Bone marrow (tissue), 2 donors: ENCODE measurements at regions not wholly inside any gene's neighbourhood (a gene's known extent, or its start where the extent isn't known, plus 50 kb on each side); places are given as distances from the start of the nearest gene placed in this dataset.

ENCODE experiments used
- DNase-seq, 2 donors: peaks; one replicate each; lab custom pipeline; 2025; lab: John Stamatoyannopoulos, UW

DNA sequence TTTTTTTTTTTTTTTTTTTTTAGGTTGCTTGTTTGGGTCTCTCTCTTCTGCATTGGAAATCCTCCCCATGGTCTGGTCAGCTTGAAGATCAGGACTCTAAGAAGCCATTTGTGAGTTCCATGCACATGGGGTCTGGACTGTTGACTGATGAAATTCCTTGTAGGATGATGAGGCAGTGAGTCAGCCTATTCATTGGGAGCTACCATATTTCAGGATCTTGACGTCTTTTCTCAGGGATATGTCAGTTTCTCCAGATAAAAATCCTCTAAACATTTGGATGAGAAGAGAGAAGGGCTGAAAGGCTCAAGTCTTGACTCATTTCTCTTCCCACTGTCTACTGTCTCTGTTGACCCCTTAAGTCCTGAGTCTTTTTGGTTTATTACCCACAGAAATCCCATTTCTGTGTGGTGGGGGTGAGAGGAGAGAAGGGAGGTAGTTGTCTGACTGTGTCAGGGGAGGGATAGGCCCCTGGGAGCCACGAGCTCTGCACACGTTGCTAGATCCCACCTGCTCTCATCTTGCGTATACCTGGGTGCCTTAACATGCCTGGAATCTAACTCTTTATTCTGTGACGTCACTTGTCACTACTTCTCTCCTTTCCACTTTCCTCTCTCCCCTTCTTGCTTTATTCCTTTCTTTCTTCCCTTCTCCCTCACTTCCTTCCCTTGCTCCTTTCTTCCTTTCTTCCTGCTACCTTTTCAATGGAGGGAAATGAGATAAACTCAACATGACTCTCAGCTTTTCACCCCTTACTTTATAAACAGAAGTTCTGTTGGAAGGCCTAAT lies 333.1 kb upstream of the XYLT1 start:
- DNase-seq = no peak

DNA sequence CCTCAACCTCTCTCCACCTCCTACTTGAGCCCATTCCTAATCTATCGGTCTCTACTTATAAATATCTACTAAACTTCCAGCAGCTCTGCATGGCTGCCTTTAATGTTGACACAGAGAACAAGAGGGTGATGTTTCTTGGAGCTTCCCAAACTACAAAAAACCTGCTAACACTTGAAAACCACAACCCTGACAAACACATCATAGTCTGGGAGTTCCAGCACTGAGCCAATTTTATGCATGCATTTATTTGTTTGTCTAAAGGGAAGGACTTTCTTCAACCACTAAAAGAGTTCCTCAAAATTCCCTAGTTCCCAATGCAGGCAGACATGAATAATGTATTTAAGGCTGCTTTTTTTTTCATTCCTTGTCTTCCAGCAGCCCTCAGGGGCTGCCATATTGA lies 331.8 kb upstream of the XYLT1 start:
- DNase-seq = no peak

DNA sequence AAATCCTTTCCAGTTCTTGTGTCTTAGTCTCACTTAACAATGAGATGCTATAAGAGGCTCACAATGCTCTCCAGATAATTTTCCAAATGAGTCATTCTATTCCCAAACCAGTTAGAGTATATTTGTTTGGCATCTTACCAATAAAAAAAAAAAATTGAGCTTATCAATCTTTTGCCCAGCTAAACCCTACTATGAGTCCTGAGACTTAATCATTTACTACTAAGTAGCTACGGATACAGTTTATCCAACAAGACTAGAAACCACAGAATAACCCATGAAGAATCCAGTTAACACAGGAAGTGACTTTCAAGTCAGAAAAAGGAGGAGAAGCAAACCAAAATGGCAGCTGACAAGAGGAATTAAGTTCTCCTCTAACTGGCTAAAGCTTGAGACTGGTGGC lies 330.3 kb upstream of the XYLT1 start:
- no peak for DNase-seq

DNA sequence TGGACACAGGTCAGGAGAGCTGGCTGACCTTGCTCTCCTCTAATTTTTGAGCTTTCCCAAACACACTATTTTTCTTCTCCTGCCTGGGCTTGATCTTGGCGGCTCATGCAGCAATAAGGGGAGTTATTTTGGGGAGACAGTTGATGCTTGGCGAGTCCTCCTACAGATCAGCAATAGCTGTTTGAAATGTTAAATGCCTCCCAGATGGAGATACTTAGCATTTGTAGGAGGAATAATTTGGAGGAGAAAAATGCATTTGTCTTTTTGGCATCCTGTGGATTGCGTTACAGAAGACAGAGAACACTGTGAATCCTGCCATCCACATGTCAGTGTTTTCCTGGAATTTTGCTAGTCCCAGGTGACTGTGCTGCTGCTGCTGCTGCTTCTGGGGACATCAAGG lies 328.0 kb upstream of the XYLT1 start:
- DNase-seq = no peak

DNA sequence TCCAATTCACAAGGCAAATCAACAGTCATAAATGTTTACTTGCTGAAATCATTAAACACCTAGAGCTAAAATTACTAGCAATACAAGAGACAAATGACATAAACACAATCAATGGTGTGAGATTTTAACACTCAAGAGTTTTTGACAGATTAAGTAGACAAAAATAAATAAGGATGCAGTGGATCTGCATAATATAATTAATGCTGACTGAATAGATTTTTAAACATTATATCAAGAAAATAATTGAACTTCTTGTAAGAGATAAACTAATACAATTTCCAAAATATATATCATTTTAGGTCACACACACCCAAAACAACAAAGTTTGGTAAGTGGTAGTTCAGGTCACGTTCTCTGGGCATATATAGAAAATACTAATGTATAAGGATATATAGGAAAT lies 322.6 kb upstream of the XYLT1 start:
- no peak for DNase-seq

DNA sequence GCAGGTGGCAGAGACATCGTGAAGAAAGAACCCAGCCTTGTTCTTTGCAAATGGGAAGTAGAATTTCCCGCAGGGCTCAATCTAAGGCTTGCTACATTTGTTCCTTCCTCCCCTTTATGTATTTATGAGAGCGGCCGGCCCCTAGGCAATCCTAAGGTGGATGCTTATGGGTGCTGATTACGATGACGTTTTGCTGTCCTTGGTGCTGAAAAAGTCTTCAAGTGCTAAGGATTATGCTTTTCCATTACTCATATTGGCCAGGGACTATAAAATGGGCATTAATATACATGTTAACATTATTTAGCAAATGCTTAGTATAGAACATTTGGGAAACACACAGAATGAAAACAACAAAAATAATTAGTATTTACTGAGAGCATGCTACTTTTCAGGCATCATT lies 313.3 kb upstream of the XYLT1 start:
- no peak for DNase-seq

DNA sequence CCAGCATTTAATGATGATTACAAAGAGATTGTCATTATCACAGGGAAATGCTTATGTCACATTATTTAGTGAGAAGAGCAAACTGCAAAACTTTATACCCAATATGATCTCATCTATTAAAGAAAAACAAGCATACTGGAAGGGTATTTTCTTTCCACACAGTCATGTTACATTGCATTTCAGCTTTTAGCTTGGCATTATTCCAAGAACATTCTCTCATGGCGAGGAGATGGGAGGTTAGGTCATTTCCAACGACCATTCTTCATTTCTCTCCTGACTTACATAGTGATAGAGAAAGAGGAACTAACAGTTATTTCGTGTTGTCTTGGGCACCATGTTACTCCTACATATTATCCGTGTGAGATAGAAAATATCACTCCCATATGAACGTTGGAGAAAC lies 309.4 kb upstream of the XYLT1 start:
- DNase-seq = no peak

DNA sequence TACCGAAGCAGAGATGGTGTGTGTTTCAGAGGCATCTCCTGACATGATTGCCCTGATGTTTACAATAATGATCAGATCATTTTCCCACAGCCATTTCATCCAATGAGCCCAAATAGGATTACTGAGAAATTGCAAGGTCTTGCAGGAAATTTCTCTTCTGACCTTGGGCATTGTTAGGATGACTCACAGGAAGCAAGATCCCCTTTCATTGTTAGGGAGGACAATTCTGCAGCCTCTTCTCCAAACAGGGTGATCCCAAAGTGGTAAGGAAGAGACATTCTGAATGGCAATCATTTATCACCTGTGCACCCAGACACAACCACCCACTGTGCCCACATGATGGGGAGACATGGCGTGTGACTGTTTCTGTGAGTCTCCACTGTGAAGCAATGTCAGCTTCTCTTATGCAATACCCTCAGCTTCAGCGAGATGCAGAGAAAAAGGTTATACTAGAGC lies 306.7 kb upstream of the XYLT1 start:
- no peak for DNase-seq

DNA sequence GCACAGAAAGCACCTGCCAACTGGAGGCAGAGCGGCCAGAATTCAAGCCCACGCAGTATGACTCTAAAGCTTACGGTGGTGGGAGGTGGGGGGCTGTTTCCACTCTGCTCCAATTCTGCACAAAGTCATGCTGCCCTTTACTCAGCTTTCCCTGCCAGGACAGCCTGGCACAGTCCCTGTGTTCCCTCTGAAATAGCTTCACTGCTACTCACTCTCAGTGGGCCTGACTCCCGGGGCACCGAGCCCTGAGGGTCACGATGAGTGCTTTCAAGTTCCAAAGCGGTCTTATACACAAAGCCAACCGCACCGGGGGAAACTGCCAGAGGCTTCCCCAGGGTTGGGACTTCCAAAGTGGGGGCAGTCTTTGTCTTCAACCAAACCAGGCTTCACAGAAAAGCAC lies 306.1 kb upstream of the XYLT1 start:
- DNase-seq = no peak

DNA sequence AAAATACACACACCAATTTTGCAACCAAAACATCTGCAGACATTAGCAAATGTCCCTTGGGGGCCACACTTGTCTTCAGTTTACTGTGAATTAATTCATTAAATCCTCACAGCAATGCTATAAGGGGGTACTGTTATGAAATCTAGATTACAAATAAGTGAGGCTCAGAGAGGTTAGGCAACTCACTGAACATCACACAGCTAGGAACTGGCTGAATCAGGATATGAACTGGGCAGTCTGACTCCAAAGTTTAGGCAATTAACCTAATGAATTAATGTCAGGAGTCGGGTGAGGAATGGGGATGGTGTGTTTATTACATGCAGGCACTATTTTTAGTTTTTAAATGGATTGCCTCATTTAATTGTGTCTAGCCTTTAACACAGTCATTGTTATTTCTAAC lies 305.7 kb upstream of the XYLT1 start:
- DNase-seq = no peak

DNA sequence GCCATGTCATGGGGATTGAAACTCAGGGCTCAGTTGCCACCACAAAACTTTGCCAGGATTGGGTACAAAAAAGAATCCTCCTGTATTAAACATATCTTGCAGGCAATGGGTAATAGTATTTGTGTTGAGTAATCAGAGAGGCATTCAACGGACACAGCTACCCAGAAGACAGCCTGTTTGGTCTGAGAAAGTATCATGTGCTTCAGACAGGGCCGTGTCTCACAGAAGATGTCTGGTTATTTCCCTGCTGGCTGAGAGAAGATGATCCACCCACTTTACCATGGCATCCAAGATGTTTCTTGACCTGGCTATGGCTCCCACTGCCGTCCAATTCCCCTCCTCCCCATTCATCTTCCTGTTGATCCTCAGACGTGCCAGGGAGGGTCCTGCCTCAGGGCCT lies 304.3 kb upstream of the XYLT1 start:
- DNase-seq = no peak

DNA sequence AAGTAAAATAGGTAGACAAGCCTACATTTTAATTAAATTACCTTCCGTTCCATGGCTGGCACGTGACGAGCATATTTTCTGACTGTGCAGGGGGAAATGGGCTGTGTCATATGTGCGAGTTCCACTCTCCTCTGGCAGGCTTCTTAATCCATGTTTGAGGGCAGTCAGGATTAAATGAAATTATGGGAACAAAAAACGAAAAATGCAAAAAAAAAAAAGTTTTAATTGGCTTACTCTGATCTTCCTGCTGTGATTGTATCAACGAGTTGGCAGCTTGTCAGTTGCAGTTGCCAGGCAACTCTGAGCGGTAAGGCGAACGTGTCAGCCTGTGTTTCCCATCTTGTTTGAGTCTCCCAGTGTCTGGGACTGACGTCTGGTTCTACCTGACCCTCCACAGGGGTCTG lies 302.9 kb upstream of the XYLT1 start:
- DNase-seq = no peak

DNA sequence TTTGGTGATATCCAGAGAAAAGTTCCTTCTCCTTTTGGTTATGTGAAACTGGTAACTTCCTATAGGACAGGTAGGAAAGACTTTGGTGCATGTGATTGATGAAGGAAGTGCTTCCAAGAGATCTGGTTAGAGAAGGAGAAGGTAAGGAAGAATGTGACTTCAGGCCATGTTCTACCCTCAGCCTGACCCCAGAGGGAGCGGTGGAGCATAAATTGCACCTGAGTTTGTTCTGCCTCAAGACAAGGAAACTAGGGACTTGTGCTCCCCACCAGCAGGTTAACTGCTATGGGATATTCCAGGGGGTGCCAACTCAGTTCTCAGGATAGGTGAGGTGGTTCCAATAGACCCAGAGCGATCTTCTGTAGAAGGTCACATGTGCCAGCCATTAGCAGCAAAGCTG lies 299.3 kb upstream of the XYLT1 start:
- DNase-seq = no peak

DNA sequence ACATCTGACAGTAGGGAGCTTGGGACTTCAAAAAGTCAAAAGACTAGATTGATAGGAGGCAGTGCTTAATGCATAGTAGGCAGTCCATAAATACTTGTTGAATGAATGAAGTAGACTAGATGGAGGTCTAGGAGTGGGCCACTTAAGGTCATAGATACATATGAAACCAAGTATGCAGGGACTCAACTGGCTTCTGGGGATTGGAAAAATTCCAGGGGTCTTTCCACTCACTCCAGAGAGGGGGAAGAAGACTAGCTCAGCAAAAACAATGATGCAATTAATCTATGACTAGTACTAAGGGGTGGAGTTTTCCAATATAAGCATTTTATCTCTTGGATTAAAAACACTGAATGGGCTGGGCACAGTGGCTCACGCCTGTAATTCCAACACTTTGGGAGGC lies 298.3 kb upstream of the XYLT1 start:
- DNase-seq = no peak

DNA sequence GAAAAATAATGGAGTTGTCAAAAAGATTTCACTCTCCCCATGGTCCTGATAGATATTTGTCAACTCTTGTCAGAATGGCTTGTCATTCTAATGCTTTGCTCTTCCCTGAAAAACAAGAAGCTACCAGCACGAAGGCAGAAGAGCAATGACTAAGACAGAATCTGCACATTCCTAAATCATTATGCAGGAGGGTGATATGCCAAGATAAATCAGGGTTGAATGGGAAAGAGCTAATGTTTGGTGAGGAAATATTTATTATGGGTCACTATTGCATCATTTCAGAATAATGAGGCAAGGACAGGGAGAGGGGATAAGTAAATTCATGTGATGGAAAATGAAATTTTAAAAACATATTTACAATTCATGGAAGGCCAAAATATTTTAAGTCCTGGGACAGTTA lies 297.5 kb upstream of the XYLT1 start:
- no peak for DNase-seq

DNA sequence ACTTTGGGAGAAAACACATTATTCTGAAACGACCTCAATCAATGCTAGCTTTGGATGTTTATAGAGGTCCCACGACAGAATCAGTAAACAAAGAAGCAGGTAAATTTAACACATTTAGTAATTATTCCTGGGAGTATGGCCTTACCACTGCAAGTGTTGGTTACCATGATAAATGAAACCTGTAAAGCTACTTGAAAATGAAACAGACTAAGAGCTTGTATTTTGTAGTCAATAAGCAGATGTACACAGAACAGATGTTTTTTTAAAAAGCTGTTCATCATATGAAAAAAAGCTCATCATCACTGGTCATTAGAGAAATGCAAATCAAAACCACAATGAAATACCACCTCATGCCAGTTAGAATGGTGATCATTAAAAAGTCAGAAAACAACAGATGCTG lies 295.3 kb upstream of the XYLT1 start:
- DNase-seq = no peak

DNA sequence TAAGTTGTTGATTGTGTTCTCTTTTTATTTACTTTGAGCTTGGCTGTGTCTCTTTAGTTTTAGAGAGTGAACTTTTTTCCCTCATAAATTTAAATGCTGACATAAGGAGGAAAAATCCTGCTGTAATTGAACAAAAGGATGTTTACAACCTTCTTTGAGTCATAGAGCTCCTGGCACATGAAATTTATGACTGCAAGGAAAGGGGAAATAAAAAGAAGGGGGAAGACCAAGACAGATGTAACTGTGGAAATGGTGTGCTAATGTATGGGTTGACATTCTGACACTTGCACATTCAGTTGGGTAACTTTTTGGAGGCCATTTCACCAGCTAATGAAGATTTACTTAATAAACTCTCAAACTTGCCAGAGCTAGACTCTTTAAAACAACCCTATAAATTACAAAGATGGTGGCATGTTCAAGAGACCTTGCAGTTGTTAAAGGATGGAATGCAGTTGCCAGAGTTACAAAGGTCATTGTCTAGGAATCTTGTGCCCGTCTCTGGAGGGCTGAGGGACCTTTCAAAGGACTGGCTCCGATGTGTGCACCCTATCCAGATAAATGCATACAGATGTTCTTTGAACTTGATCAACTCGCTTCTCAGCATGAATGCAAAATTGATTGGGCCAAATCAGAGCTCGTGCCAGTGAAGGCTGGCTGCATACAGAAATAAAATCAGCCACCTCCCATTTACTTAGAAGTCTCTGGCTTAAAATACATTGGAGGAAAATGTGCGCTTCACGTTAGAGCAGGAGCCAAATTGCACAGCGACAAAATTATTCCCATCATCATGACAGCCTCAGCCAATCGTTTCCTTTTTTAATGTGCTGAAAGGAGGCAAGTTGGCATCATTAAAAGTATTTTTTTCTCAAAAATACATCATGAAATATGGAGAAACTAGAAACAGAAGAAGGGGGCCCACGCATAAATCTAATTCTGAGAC lies 289.0 kb upstream of the XYLT1 start:
- DNase-seq = no peak

DNA sequence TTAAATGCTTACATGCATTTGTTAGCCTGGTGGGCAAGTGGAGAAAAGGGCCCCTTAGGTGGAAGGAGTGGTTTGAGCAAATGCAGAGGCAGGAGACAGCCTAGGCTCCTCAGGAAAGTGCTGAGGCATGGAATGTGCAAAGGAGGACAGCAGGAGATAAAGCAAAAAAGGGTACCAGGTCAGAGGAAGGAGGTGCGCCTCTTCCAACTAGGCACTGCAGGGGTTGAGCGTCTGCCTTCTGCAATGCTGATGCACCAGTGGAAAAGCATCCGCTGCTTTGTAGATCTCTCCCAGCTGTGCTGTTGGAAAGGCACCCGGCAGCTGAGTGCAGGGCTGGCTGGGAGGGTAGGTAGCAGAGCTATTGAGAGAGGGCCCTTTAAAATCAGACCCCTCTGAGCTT lies 287.0 kb upstream of the XYLT1 start:
- no peak for DNase-seq

DNA sequence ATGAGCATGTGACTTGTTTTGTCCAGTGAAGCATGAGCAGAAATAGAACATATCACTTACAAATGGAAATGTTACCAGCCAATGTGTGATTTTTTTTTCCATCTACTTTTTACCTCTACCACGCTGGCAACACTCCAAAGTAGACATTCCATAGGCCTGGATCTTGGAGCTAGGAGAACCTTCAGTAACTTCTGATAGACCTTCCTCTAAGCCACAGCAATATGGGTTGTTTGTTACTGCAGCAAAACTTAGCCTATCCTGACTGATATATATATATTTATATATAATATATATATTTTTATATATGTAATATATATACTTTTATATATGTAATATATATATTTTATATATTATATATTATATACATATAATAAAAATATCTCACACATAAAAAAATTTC lies 284.4 kb upstream of the XYLT1 start:
- DNase-seq = no peak

DNA sequence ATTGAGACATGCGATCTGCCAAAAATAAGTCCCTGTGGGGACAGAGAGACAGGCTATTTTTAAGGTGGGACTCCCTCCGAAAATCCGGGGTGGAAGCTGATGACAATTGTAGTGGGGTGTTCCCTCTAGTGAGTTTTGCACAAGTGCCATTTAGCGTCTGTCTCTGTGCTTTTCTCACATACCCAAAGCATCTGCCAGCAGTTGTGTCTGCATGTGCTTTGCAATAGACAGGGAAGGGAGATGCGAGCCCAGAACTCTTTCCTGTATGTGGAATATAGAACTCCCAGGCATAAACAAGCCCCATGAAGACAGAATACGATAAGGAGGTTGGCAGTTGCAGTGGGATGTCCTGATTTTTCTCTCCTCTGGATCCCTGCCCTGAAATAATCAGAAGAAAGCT lies 282.7 kb upstream of the XYLT1 start:
- DNase-seq = no peak

DNA sequence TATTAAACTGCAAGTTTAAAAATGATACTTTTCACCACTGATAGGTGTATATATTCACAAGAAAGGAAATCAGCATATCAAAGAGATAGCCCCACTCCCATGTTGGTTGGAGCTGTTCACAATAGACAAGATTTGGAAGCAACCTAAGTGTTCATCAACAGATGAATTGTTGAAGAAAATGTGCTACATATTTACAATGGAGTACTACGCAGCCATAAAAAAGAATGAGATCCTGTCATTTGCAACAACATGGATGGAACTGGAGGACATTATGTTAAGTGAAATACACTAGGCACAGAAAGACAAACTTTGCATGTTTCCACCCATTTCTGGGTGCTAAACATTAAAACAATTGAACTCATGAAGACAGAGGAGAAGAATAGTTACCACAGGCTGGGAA lies 278.9 kb upstream of the XYLT1 start:
- DNase-seq = no peak

DNA sequence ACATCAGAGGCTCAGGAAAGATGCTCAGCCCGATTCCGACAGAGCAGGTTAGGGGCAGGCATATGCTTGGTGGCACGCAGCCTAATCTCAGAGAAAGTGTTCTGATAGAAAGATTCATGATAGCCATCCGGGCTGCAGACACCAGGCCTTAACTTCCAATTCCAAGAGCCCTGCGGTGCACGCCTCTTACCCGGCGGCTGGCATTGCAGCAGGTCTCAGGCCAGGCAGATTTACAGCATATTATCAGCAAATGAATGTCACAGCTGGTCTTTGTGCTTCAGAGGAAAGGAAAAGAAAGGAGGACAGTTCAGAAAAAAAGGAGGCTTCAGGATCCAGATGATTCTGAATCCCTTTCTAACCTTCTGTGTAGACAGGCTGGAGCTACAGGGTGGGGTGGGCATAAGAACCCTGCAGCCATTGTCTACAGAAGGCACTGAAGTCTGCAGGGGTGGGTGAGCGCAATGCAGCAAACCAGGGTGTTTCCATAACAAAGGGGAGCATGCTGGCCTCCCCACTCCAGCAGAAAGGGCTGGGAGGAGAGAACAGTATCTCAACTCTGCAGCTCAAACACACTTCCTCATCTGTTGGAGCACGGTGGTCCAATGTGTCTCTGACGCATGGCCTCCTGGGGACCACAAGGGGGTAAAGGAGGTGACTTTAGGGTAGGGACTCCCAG lies 277.4 kb upstream of the XYLT1 start:
- no peak for DNase-seq
